Smooth muscle cell (in vitro differentiated cells): ENCODE measurements at regions not wholly inside any gene's neighbourhood (a gene's known extent, or its start where the extent isn't known, plus 50 kb on each side); places are given as distances from the start of the nearest gene placed in this dataset.

Experiments used
- DNase-seq: peaks from one replicate; lab custom pipeline; 2025; ENCODE audit not compliant: unreplicated experiment; lab: John Stamatoyannopoulos, UW
- H2AFZ ChIP-seq: fragments of 200-600 bp; sonication (generic); 2 replicates; pipeline ENCODE4 v1.6.0; 2016; ENCODE audit warnings: antibody characterized with exemption, low read depth, mild to moderate bottlenecking
- H3F3A ChIP-seq: fragments of 200-600 bp; sonication (generic); 2 replicates; pipeline ENCODE4 v1.6.0; 2017; ENCODE audit warnings: antibody characterized with exemption, low read depth
- H3K27ac ChIP-seq: fragments of 200-600 bp; sonication (generic); 2 replicates; pipeline ENCODE4 v1.5.1; 2016; ENCODE audit warnings: low read depth, mild to moderate bottlenecking
- H3K27me3 ChIP-seq: fragments of 200-600 bp; sonication (generic); 2 replicates; pipeline ENCODE4 v1.6.1; 2016; ENCODE audit warnings: low read depth, mild to moderate bottlenecking
- H3K36me3 ChIP-seq: fragments of 200-600 bp; sonication (generic); 2 replicates; pipeline ENCODE4 v1.5.1; 2016; ENCODE audit warnings: low read depth
- H3K4me1 ChIP-seq: fragments of 200-600 bp; sonication (generic); 2 replicates; pipeline ENCODE4 v1.5.1; 2016; ENCODE audit warnings: low read depth
- H3K4me2 ChIP-seq: fragments of 200-600 bp; sonication (generic); 2 replicates; pipeline ENCODE4 v1.6.0; 2016; ENCODE audit warnings: mild to moderate bottlenecking
- H3K4me3 ChIP-seq: fragments of 200-600 bp; sonication (generic); 2 replicates; pipeline ENCODE4 v1.5.1; 2016; ENCODE audit warnings: mild to moderate bottlenecking
- H3K79me2 ChIP-seq: fragments of 200-600 bp; sonication (generic); 2 replicates; pipeline ENCODE4 v1.6.0; 2016; ENCODE audit warnings: low read depth, mild to moderate bottlenecking
- H3K9ac ChIP-seq: fragments of 200-600 bp; sonication (generic); 2 replicates; pipeline ENCODE4 v1.6.0; 2016; ENCODE audit warnings: low read depth
- H3K9me3 ChIP-seq: fragments of 200-600 bp; sonication (generic); replicated peaks from 2 replicates; pipeline ENCODE4 v1.5.1; 2016; ENCODE audit warnings: low read depth
- H4K20me1 ChIP-seq: fragments of 200-600 bp; sonication (generic); 2 replicates; pipeline ENCODE4 v1.6.0; 2016; ENCODE audit warnings: low read depth
- WGBS: methylation state at CpG from one replicate; pipeline ENCODE4 v1.1.7; 2016; ENCODE audit warnings: low lambda C conversion rate; 5-methylcytosine and 5-hydroxymethylcytosine counted together
- TF ChIP-seq, protein P1 (sequence below): fragments of 200-600 bp; sonication (generic); IDR thresholded peaks from 2 replicates; pipeline ENCODE4 v1.5.1; 2017; ENCODE audit warnings: borderline replicate concordance, mild to moderate bottlenecking, antibody characterized with exemption; ENCODE audit not compliant: insufficient read depth, poor library complexity, severe bottlenecking

- Histone ChIP-seq H3K4me1 (no peaks in the 10 kb centered on the region), H3K9me3 (no peaks in the 10 kb centered on the region), H3K4me3 (no peak overlapping the region), H3K36me3 (no peaks in the 10 kb centered on the region), H3K27ac (peak overlapping the region; percentile 5), H3F3A (peaks cover 3% of the 10 kb centered on the region), H3K27me3 (no peaks in the 10 kb centered on the region), H2AFZ (no peak overlapping the region), H3K79me2 (no peaks in the 10 kb centered on the region), H4K20me1 (no peaks in the 10 kb centered on the region), H3K9ac (no peak overlapping the region), H3K4me2 (no peak overlapping the region)
- no peak for DNase-seq
- 32% methylated on average over 3 of the region's 3 CpGs for WGBS
- TF ChIP-seq, protein P1, sequence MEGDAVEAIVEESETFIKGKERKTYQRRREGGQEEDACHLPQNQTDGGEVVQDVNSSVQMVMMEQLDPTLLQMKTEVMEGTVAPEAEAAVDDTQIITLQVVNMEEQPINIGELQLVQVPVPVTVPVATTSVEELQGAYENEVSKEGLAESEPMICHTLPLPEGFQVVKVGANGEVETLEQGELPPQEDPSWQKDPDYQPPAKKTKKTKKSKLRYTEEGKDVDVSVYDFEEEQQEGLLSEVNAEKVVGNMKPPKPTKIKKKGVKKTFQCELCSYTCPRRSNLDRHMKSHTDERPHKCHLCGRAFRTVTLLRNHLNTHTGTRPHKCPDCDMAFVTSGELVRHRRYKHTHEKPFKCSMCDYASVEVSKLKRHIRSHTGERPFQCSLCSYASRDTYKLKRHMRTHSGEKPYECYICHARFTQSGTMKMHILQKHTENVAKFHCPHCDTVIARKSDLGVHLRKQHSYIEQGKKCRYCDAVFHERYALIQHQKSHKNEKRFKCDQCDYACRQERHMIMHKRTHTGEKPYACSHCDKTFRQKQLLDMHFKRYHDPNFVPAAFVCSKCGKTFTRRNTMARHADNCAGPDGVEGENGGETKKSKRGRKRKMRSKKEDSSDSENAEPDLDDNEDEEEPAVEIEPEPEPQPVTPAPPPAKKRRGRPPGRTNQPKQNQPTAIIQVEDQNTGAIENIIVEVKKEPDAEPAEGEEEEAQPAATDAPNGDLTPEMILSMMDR = no peak
Measured at GRCh38 chr4:10285028-10285427, 168.4 kb upstream of the WDR1 start.

- peak overlapping the region; percentile 5 for H3K27ac ChIP-seq
- WGBS = 74% methylated on average over 2 of the region's 2 CpGs
Measured at GRCh38 chr4:10283761-10284160, 167.2 kb upstream of the WDR1 start.

DNA sequence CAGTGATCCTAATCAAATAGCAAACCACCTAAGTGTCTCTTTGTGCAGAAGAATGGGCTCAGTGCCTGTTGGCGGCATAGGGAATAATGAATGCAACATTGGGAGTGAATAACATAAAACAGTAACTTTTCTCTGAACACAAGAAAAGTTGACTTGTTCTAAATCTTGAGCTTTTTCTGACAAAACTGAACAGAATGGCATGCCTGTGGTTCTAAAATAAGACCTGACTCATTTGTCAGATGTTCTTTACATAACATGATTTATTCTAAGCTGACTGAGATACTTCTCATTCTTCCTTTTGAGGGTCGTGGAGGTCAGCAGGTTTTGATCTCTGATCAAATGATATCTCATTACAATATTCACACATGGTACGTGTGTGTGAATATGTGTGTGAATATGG is 165.4 kb upstream of the WDR1 start:
- Histone ChIP-seq H3K4me1 (no peaks in the 10 kb centered on the region), H3K27me3 (no peaks in the 10 kb centered on the region), H3K9ac (no peak overlapping the region), H3K4me3 (no peak overlapping the region), H3K36me3 (no peaks in the 10 kb centered on the region), H3K4me2 (no peak overlapping the region), H3K27ac (peak overlapping the region; percentile 73), H3F3A (no peaks in the 10 kb centered on the region), H3K9me3 (no peaks in the 10 kb centered on the region), H3K79me2 (no peaks in the 10 kb centered on the region), H2AFZ (no peak overlapping the region), H4K20me1 (no peaks in the 10 kb centered on the region)
- 43% methylated on average over 3 of the region's 3 CpGs for WGBS
- no peak for DNase-seq
- TF ChIP-seq, protein P1 = no peak

More at GRCh38 chr4:10283761-10284160, 167.2 kb upstream of the WDR1 start:
- H3F3A ChIP-seq = no peaks in the 10 kb centered on the region
- no peaks in the 10 kb centered on the region for H3K9me3 ChIP-seq
- H3K27me3 ChIP-seq = no peaks in the 10 kb centered on the region
- no peaks in the 10 kb centered on the region for H4K20me1 ChIP-seq
- TF ChIP-seq, protein P1 = no peak
- no peak overlapping the region for H3K4me2 ChIP-seq
- no peaks in the 10 kb centered on the region for H3K4me1 ChIP-seq
- no peaks in the 10 kb centered on the region for H3K79me2 ChIP-seq
- H3K9ac ChIP-seq = no peak overlapping the region
- DNase-seq = no peak
- no peak overlapping the region for H2AFZ ChIP-seq
- no peaks in the 10 kb centered on the region for H3K36me3 ChIP-seq
- H3K4me3 ChIP-seq = no peak overlapping the region

- Histone ChIP-seq H3K4me1 (no peaks in the 10 kb centered on the region), H3K9ac (peak overlapping the region; percentile 16), H3K9me3 (no peaks in the 10 kb centered on the region), H3K27ac (peak overlapping the region; percentile 71), H3F3A (no peaks in the 10 kb centered on the region), H2AFZ (no peak overlapping the region), H3K79me2 (no peaks in the 10 kb centered on the region), H3K4me2 (no peak overlapping the region), H3K27me3 (no peaks in the 10 kb centered on the region), H4K20me1 (no peaks in the 10 kb centered on the region), H3K4me3 (no peak overlapping the region), H3K36me3 (no peaks in the 10 kb centered on the region)
- no peak for DNase-seq
- TF ChIP-seq, protein P1 = no peak
- WGBS = 71% methylated on average over 7 of the region's 7 CpGs
Measured at GRCh38 chr4:10279261-10279660, 162.7 kb upstream of the WDR1 start.
